Activated naive CD8-positive, alpha-beta T cell treated with anti-CD3 and anti-CD28 coated beads, Interleukin-2, amount 50 U/mL, for 24 hours (primary cell): ENCODE measurements at regions not wholly inside any gene's neighbourhood (a gene's known extent, or its start where the extent isn't known, plus 50 kb on each side); places are given as distances from the start of the nearest gene placed in this dataset.
"Not testable (repeated sequence)": the region's sequence is repeated elsewhere in the genome, so short reads cannot be mapped to it uniquely, and the experiment has no call there.

ENCODE experiments used
- ATAC-seq: fragments of 150-1000 bp; cut with Tn5 transposase; one replicate; pipeline ENCODE4 v1.10.0; 2021
- DNase-seq: peaks from one replicate; pipeline ENCODE4 v3.0.0; 2021
- H3K27ac Mint-ChIP-seq: one replicate; pipeline ENCODE4 v1.8.0; 2021; ENCODE audit warnings: mild to moderate bottlenecking, mixed read lengths
- H3K27me3 Mint-ChIP-seq: one replicate; pipeline ENCODE4 v1.8.0; 2021; ENCODE audit warnings: mixed read lengths
- H3K36me3 Mint-ChIP-seq: one replicate; pipeline ENCODE4 v1.8.0; 2021; ENCODE audit warnings: low read depth, mixed read lengths
- H3K4me1 Mint-ChIP-seq: one replicate; pipeline ENCODE4 v1.8.0; 2021; ENCODE audit warnings: mixed read lengths
- H3K4me3 Mint-ChIP-seq: one replicate; pipeline ENCODE4 v1.8.0; 2021; ENCODE audit warnings: mild to moderate bottlenecking, moderate library complexity, mixed read lengths
- H3K9me3 Mint-ChIP-seq: one replicate; pipeline ENCODE4 v1.8.0; 2021; ENCODE audit warnings: mixed read lengths

DNA sequence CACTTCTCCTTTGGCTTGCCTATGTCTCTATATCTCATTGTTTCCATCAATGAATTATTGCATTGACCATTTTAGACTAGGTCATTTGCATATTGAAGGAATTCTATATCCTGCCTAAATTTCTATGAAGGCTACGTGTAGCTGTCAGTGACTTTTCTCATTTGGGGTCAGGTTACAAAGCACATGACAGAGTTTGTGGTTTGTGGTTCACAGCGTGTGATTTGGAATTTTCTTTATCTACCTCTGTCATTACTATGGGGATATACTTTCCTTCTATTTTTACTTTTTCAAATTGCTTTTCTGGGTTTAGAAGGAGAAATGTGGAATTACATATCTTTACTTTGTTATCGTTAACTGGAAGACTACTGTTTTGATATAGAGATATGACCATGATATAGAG, 317.3 kb upstream of the CFAP20DC start:
- DNase-seq = no peak
- H3K4me1 Mint-ChIP-seq = peaks cover 31% of the 10 kb centered on the region
- peaks cover 5% of the 10 kb centered on the region for H3K9me3 Mint-ChIP-seq
- ATAC-seq = no peak
- H3K27me3 Mint-ChIP-seq = no peaks in the 10 kb centered on the region
- no peak overlapping the region for H3K4me3 Mint-ChIP-seq
- peak overlapping the region; percentile 53 for H3K27ac Mint-ChIP-seq
- no peaks in the 10 kb centered on the region for H3K36me3 Mint-ChIP-seq

GRCh38 chr3:59366218-59366617, 316.4 kb upstream of the CFAP20DC start:
- DNase-seq = no peak
- no peak overlapping the region for H3K27ac Mint-ChIP-seq
- H3K4me3 Mint-ChIP-seq = no peak overlapping the region
- peaks cover 31% of the 10 kb centered on the region for H3K4me1 Mint-ChIP-seq
- H3K9me3 Mint-ChIP-seq = peaks cover 12% of the 10 kb centered on the region
- no peaks in the 10 kb centered on the region for H3K36me3 Mint-ChIP-seq
- no peak for ATAC-seq
- H3K27me3 Mint-ChIP-seq = peaks cover 2% of the 10 kb centered on the region

- DNase-seq = no peak
- H3K9me3 Mint-ChIP-seq = peaks cover 14% of the 10 kb centered on the region
- no peak overlapping the region for H3K4me3 Mint-ChIP-seq
- no peak for ATAC-seq
- H3K27ac Mint-ChIP-seq = no peak overlapping the region
- H3K4me1 Mint-ChIP-seq = peaks cover 29% of the 10 kb centered on the region
- peaks cover 2% of the 10 kb centered on the region for H3K27me3 Mint-ChIP-seq
- no peaks in the 10 kb centered on the region for H3K36me3 Mint-ChIP-seq
Measured at GRCh38 chr3:59364496-59364895, 314.7 kb upstream of the CFAP20DC start.

GRCh38 chr3:59360312-59360711, 310.5 kb upstream of the CFAP20DC start:
- H3K4me1 Mint-ChIP-seq, DNase-seq, H3K27me3 Mint-ChIP-seq, H3K4me3 Mint-ChIP-seq, H3K36me3 Mint-ChIP-seq, H3K27ac Mint-ChIP-seq, ATAC-seq: not testable (repeated sequence)
- H3K9me3 Mint-ChIP-seq = peaks cover 23% of the 10 kb centered on the region

DNA sequence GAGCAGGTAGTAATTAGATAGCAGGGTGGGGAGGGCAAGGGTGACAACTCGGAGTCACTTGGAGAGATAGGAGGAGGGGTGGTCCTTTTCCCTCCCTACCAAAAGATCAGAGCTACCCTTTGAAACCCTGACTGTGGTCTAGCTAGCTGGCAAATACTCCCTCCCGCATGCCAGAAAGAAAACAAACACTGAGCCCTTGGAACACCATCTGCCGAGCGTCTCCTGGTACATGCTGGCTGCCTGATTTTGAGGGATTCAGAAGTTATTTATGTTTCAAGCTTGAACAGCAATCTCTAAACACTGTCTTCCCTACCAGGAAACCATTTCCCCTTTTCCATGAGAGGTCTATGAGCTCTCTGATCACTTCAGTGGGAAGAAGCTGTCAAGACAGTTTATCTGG, 291.6 kb upstream of the CFAP20DC start:
- DNase-seq (no peak), ATAC-seq (no peak)
- Mint-ChIP-seq H3K4me1 (no peaks in the 10 kb centered on the region), H3K27me3 (no peaks in the 10 kb centered on the region), H3K9me3 (no peaks in the 10 kb centered on the region), H3K4me3 (no peak overlapping the region), H3K36me3 (no peaks in the 10 kb centered on the region), H3K27ac (no peak overlapping the region)

GRCh38 chr3:59339818-59340217, 290.0 kb upstream of the CFAP20DC start:
- Mint-ChIP-seq H3K36me3 (no peaks in the 10 kb centered on the region), H3K27me3 (no peaks in the 10 kb centered on the region)

GRCh38 chr3:59338934-59339333, 289.1 kb upstream of the CFAP20DC start:
- peaks cover 1% of the 10 kb centered on the region for H3K36me3 Mint-ChIP-seq
- ATAC-seq = no peak
- H3K27ac Mint-ChIP-seq = no peak overlapping the region
- H3K9me3 Mint-ChIP-seq = peaks cover 2% of the 10 kb centered on the region
- H3K4me3 Mint-ChIP-seq = no peak overlapping the region
- no peaks in the 10 kb centered on the region for H3K27me3 Mint-ChIP-seq
- H3K4me1 Mint-ChIP-seq = no peaks in the 10 kb centered on the region
- DNase-seq = no peak

More at GRCh38 chr3:59339818-59340217, 290.0 kb upstream of the CFAP20DC start:
- ATAC-seq (no peak), DNase-seq (no peak)
- Mint-ChIP-seq H3K9me3 (no peaks in the 10 kb centered on the region), H3K4me3 (no peak overlapping the region), H3K4me1 (no peaks in the 10 kb centered on the region), H3K27ac (no peak overlapping the region)

GRCh38 chr3:59335338-59335737, 285.5 kb upstream of the CFAP20DC start:
- H3K4me1 Mint-ChIP-seq = no peaks in the 10 kb centered on the region
- H3K27me3 Mint-ChIP-seq = no peaks in the 10 kb centered on the region
- DNase-seq (no peak), ATAC-seq (no peak)
- no peak overlapping the region for H3K27ac Mint-ChIP-seq
- H3K36me3 Mint-ChIP-seq = peaks cover 3% of the 10 kb centered on the region
- H3K4me3 Mint-ChIP-seq = no peak overlapping the region
- peaks cover 9% of the 10 kb centered on the region for H3K9me3 Mint-ChIP-seq

DNA sequence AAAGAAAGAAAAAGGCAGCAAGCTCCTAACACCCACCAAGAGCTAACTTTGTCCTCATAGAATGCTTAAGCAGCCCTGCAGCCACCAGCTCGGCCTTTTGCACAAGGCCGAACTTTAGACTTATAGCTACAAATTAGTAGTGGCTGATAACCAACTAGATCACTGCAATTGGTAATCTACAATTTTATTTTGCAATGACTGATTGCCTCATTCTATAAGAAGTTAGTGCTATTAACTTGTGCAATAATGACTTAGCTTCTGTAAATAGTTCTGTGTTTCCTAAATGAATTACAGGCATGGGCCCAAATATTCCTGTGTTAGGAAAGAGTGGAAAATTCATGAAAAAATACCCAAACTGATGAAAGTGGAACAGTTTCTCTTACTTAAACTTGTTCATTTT, 284.8 kb upstream of the CFAP20DC start:
- Mint-ChIP-seq H3K4me3 (no peak overlapping the region), H3K27me3 (no peaks in the 10 kb centered on the region), H3K27ac (no peak overlapping the region), H3K9me3 (peaks cover 9% of the 10 kb centered on the region), H3K36me3 (peaks cover 3% of the 10 kb centered on the region), H3K4me1 (no peaks in the 10 kb centered on the region)
- ATAC-seq (no peak), DNase-seq (no peak)

GRCh38 chr3:59327376-59327808, 277.6 kb upstream of the CFAP20DC start:
- ATAC-seq (no peak), DNase-seq (no peak)
- no peaks in the 10 kb centered on the region for H3K27me3 Mint-ChIP-seq
- no peak overlapping the region for H3K4me3 Mint-ChIP-seq
- H3K27ac Mint-ChIP-seq = peak overlapping the region; percentile 7
- H3K9me3 Mint-ChIP-seq = no peaks in the 10 kb centered on the region
- H3K4me1 Mint-ChIP-seq = no peaks in the 10 kb centered on the region
- no peaks in the 10 kb centered on the region for H3K36me3 Mint-ChIP-seq

DNA sequence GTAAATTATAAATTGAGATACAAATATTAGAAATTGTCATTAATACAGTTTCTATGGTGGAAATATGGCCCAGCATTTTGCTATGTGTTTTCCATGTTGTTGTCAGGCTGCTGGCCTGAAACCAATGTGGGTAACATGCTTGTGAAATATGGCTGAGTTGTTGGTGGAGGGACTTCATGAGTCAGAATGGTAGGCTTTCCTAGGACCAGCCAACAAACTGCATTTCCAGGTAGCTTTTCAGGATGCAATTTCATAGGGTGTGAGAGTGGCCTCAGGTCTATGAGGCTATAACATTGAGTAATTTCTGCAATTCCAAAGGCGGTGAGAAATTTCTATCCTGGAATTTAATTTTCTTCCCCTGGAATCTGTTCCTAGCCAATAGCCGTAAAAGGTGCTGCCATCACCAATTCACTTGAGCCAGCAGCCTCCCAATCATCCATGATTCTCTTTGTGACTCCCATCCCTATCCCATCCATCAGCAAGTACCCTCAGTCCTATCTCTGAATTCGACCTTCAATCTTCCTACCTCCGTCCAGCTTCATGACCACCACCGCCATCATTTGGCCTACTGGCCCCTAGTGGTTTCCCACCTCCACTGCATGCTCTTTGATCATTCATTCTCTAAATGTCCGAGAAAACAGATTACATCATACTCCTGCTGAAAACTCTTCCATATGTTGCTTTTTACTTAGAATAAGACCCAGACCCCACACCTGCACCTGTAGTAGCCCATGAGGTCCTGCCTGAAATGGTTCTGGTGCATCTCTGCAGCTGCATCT, 276.6 kb upstream of the CFAP20DC start:
- ATAC-seq (no peak), DNase-seq (no peak)
- Mint-ChIP-seq H3K4me3 (no peak overlapping the region), H3K36me3 (no peaks in the 10 kb centered on the region), H3K4me1 (no peaks in the 10 kb centered on the region), H3K9me3 (no peaks in the 10 kb centered on the region), H3K27ac (no peak overlapping the region), H3K27me3 (no peaks in the 10 kb centered on the region)

DNA sequence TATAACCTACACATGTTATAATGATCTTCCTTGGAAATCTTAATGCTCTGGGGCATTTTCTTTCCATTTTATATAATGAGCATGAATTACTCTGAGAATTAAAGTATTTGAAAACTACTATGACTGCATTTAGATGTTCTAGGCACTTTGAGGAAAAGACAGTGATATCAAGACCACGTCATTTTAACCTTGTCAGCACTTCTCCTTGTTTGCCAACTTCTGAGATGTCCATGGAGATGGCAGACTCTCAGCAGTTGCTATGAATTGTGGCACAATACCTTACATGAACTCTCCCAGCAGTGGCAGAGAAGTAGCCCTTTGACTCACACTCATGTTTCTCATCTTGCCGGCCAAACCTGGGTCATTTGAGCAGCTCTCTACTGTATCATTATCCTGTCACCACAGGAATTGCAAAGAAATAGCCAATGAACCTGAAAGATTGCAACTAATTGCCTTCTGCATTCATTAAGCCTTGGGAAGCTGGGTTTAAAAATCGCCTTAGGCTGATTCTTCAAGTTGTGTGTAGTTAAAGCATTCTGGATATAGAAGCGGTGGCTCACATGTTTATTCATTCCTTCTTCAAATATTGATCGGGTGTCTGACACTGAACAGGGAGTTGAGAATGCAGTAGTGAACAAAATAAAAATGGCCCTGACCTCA, 272.2 kb upstream of the CFAP20DC start:
- H3K27ac Mint-ChIP-seq = no peak overlapping the region
- ATAC-seq = no peak

DNA sequence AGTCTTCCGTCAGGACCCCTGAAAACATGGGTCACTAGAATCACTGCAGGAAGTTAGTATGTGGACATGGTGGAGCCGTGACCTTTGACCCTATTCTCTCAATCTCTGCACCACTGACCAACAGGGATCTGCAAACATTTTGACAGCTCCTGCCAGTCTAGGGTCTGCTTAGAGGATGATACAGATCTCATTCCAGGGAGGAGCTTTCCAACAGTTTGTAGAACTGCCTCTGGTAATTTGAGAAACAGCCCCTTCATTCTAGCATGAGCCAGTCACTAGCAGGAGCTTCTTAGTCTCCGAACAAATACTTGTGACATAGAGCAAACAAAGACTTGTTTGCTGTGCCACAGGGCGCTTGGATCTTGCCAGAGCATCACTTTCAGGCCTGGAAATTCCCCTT, 270.3 kb upstream of the CFAP20DC start:
- Mint-ChIP-seq H3K36me3 (no peaks in the 10 kb centered on the region), H3K9me3 (no peaks in the 10 kb centered on the region), H3K27ac (no peak overlapping the region), H3K4me1 (peaks cover 6% of the 10 kb centered on the region), H3K27me3 (no peaks in the 10 kb centered on the region), H3K4me3 (no peak overlapping the region)
- DNase-seq (no peak), ATAC-seq (no peak)

More for the DNA sequence above, 272.2 kb upstream of the CFAP20DC start:
- Mint-ChIP-seq H3K4me1 (no peaks in the 10 kb centered on the region), H3K9me3 (no peaks in the 10 kb centered on the region), H3K27me3 (no peaks in the 10 kb centered on the region), H3K36me3 (no peaks in the 10 kb centered on the region), H3K4me3 (no peak overlapping the region)
- no peak for DNase-seq

DNA sequence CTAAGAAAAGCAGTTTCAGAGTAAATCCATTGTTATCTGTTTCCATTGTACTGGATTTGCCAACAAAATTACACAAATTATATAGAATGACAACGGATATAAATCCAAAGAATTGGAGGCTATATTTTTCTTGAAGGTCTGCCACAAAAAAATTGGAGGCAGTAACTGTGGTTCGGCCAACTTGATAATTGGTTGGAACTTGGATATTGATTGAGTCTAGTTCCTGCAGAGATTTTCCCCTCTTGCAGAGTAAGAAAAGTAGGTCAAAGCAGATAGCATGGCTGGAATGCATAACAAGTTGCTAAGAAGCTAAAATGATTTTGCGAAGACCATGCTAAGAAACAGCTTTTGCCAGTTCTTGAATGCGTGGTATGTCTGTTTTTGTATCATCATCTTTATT, 269.6 kb upstream of the CFAP20DC start:
- Mint-ChIP-seq H3K27ac (no peak overlapping the region), H3K36me3 (no peaks in the 10 kb centered on the region), H3K9me3 (no peaks in the 10 kb centered on the region), H3K4me1 (peaks cover 7% of the 10 kb centered on the region), H3K27me3 (no peaks in the 10 kb centered on the region), H3K4me3 (no peak overlapping the region)
- ATAC-seq = no peak
- no peak for DNase-seq

DNA sequence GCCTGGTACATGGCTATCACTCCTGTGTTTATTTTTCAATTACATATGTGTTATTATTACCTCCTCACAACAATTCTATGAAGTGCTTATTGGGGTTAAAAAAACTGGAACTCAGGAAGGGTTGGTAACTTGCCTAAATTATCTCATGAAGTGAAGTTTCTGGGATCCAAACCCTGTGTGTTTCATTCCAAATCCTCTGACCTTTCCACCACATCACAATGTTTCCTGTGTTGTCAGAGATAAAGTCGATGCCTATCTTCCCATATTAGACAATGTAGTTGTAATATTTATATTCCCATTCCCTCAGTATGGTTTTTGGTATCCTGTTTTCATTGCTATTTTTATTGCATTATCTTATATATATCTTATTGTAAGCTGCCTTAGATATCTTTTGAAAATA, 269.1 kb upstream of the CFAP20DC start:
- DNase-seq (no peak), ATAC-seq (no peak)
- Mint-ChIP-seq H3K27me3 (no peaks in the 10 kb centered on the region), H3K4me1 (peaks cover 12% of the 10 kb centered on the region), H3K9me3 (no peaks in the 10 kb centered on the region), H3K36me3 (no peaks in the 10 kb centered on the region), H3K4me3 (no peak overlapping the region), H3K27ac (no peak overlapping the region)
